GM21526 (cell line): ENCODE measurements at regions not wholly inside any gene's neighbourhood (a gene's known extent, or its start where the extent isn't known, plus 50 kb on each side); places are given as distances from the start of the nearest gene placed in this dataset.
"Not testable (repeated sequence)": the region's sequence is repeated elsewhere in the genome, so short reads cannot be mapped to it uniquely, and the experiment has no call there.

Experiments used
- ATAC-seq: cut with Tn5 transposase; IDR thresholded peaks from one replicate; pipeline ENCODE4 v1.9.1; 2021; ENCODE audit warnings: moderate library complexity; ENCODE audit not compliant: unreplicated experiment, low FRiP score

DNA sequence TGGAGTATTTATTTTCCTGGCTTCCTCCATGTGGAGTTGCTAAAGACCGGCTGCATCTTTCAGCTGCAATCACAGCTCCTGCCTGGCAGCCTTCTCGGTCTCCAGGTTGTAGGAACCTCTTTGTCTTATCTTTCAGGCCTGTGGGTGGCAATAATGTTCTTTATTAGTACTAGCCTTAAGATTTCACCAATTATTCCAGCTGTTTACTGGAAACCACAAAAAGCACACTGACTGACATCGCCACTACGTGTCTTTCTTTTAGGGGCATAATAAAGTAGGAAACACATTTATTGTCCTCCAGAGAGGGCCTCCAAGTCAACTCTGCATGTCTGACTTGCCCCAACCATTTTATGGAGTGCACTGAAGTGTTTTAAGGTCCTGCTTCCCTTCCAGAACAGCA is 1116.5 kb upstream of the TMEM132C start:
- no peak for ATAC-seq

DNA sequence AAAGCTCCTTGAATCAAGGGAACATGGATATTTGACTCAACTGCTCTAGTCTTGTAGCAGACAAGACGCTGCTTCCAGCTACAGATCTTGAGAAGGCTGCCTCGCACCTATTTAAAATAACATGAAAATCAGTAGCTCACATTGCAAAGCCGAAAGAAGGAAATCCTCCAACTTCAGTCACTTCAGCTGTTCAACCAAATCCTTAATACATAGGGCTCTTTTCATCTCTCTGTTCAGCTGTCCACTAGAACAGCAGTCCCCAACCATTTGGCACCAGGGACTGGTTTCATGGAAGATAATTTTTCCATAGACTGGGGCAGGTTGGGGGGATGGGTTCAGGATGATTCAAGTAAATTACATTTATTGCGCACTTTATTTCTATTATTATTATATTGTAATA is 1116.0 kb upstream of the TMEM132C start:
- ATAC-seq: no peak

DNA sequence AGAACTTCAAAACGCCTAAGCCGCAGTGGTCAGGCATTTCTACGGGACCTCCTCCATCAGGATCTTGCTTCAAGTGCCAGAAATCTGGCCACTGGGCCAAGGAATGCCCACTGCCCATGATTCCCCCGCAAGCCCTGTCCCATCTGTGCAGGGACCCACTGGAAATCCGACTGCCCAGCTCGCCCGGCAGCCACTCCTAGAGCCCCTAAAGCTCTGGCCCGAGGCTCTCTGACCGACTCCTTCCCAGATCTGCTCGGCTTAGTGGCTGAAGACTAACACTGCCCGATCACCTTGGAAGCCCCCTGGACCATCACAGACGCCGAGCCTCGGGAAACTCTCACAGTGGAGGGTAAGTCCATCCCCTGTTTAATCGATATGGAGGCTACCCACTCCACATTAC is 1113.0 kb upstream of the TMEM132C start:
- no peak for ATAC-seq

DNA sequence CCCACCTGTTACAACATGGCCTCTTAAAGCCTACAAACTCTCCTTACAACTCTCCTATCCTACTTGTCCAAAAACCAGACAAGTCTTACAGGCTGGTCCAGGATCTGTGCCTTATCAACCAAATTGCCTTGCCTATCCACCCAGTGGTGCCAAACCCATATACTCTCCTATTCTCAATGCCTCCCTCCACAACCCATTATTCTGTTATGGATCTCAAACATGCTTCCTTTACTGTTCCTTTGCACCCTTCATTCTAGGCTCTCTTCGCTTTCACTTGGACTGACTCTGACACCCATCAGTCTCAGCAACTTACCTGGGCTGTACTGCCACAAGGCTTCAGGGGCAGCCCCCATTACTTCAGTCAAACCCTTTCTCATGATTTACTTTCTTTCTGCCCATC is 1112.1 kb upstream of the TMEM132C start:
- ATAC-seq: not testable (repeated sequence)

DNA sequence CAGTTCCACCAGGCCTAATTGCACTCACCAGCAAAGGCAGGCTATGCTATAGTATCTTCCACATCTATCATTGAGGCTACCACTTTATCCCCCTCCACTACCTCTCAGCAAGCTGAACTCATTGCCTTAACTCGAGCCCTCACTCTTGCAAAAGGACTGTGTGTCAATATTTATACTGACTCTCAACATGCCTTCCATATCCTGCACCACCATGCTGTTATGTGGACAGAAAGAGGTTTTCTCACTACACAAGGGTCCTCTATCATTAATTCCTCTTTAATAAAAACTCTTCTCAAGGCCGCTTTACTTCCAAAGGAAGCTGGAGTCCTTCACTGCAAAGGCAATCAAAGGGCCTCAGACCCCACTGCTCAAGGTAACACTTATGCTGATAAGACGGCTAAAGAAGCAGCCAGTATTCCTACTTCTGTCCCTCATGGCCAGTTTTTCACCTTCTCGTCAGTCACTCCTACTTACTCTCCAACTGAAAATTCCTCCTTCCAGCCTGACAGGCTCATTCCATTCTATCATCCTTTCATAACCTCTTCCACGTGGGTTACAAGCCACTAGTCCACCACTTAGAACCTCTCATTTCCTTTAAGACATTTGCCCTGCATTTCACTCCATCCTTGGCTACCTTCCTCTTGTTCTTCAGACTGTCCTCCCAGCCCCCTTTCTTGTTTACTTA is 1110.9 kb upstream of the TMEM132C start:
- ATAC-seq: not testable (repeated sequence)

DNA sequence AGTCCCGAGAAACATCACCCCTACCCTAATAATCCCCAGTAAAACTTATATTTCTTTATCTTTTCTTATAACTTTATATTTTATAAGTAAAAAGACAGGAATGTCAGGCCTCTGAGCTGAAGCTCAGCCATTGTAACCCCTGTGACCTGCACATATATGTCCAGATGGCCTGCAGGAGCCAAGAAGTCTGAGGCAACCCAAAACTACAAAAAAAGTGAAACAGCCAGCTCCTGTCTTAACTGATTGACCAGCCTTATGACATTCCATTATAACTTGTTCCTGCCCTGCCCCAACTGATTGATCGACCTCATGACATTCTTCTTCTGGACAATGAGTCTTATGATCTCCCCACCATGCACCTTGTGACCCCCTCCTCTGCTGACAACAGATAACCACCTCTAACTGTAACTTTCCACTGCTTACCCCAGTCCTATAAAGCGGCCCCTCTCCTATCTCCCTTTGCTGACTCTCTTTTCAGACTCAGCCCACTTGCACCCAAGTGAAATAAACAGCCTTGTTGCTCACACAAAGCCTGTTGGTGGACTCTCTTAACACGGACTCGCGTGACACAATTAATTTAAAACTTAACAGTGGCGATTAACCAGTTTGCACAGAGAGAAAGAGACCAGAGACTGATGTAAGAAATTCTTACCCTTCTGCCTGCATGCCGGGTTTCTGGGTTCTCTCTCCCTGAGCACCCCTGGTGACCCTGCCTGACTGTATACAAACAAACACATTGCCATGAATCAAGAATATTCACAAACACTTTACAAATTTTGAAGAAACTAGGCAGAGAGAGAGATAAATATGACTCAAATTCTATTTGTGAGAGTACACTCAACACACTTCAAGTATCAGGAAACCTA is 1109.2 kb upstream of the TMEM132C start:
- not testable (repeated sequence) for ATAC-seq

DNA sequence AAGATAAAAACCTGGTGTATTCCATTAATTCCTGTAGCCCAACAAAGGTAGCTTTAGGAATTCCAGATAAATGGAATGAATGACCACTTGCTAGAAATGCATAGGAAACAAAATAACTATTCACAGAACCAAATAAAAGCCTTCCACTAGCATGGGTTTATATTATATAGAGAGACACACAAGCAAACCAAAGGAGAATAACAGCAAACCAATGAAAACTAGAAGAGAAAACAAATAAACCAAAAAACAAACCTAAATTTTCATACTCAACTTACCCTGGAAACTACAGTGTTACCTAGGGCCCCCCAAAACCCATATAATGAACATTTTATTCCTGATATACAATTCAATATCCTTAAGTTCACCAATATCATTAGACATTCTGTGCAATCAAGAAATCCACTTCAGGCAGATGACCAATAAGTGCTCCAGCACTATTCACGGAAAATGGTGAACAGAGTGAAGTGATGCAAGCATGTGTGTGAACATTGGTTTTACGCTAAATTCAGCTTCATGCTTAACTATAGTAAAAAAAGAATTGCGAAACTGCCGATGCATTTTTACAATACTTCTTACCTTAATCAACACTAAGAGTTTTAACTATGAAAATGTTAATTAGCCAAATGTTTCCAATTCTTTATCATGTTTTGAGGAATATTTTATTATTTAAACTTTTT is 1108.4 kb upstream of the TMEM132C start:
- ATAC-seq: no peak

DNA sequence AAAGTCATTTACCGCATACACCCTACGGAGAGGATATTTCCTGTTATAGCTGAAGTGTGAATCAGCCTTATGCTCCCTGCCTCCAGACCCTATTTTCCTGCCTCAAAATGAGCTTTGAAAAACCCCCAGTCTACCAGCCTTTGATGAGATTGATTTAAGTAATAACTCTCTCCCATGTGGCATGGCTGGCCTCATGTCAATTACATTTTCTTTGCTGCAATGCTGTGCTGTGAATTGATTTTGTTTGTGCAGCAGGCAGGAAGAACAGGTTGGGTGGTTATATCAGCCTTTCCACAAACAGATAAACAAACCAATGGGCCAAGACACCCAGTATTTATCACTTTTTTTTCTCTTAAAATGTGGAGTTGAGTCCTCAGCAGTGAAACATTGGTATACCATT is 1105.5 kb upstream of the TMEM132C start:
- no peak for ATAC-seq

DNA sequence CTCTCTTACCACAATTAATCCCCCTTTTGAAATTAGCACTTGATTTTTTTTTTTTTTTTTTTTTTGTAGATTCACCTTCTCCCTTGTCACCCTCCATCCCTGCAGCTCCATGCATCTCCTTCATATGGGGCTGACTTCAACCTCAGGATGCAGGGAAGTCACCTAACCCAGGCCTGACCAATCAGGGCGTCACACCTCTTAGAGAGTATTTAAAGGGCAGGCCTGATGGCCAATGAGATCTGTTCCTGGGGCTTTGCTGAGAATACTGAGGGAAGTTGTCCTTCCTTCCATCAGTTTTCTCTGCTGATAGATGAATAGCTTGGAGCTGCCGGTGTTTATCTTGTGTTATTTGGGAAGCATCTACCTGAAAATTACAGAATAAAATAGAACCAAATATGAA is 1104.7 kb upstream of the TMEM132C start:
- no peak for ATAC-seq

DNA sequence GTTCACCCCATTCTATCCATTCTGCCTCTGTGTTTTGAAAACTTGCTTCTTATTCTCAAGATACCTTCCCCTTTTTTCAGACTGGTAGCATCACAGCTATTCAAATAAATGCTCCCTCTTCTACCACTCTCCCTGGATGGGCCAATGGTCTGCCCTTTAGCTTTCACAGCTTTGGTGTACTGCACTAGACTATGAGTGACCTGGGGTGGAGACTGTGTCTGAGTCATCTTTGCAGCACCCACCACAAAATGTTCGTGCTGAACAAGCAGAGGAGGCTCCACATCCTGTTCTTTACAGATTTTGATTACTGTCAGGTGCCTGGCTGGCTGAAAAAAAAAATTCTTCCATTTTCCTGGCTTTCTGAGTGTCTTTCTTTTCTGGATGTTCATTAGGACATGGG is 1104.1 kb upstream of the TMEM132C start:
- peak; percentile 67 for ATAC-seq

DNA sequence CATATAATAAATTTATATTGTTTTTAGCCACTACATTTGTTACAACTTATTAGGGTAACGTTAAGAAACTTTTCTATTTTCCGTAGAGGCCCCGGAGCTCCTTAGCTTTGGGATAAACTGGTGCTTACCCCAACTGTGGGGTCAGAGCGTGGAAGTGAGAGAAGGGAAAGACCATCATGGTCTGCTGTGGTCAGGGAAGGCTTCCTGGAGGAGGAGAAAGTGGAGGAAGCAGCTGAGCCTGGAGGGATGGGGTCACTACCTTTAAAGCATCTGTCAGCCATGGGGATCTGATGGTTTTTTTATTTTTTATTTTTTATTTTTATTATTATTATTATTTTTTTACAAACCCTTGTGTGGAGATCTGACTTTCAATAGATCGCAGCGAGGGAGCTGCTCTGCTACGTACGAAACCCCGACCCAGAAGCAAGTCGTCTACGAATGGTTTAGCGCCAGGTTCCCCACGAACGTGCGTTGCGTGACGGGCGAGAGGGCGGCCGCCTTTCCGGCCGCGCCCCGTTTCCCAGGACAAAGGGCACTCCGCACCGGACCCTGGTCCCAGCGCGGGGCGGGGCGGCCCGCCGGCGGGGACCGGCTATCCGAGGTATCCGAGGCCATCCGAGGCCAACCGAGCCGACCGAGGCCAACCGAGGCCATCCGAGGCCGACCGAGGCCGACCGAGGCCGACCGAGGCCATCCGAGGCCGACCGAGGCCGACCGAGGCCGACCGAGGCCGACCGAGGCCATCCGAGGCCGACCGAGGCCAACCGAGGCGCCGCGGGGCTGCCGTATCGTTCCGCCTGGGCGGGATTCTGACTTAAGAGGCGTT is 1101.2 kb upstream of the TMEM132C start:
- no peak for ATAC-seq

DNA sequence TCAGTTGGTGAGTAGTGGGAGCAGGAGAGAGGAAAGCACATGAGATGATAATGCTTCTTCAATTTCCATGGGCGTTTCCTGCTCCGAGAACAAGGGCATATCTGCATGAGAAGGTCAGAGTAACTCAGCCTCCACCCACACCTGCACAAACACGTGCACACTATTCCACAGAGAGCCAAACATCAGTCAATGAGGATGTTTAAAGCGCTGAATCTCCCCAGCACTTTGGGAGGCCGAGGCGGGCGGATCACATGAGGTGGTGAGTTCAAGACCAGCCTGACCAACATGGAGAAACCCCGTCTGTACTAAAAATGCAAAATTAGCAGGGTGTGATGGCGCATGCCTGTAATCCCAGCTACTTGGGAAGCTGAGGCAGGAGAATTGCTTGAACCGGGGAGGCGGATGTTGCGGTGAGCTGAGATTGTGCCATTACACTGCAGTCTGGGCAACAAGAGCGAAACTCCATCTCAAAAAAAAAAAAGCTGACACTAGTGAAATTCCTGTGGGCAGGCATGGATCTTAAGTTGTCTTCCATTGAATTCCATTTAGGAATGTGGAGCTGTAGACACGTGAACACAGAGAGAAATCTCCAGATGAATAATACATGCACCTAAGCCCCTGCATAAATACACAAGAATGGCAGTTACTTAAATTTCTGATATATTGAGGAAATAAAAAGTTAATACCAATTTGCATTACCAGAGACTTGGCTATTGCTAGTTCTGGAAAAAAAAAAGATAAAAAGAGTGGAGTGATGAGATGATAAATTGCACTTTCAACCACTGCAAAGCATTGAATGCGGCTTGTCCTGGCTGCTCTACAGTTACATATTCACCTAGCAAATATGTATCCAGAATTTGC is 1097.4 kb upstream of the TMEM132C start:
- ATAC-seq: no peak

DNA sequence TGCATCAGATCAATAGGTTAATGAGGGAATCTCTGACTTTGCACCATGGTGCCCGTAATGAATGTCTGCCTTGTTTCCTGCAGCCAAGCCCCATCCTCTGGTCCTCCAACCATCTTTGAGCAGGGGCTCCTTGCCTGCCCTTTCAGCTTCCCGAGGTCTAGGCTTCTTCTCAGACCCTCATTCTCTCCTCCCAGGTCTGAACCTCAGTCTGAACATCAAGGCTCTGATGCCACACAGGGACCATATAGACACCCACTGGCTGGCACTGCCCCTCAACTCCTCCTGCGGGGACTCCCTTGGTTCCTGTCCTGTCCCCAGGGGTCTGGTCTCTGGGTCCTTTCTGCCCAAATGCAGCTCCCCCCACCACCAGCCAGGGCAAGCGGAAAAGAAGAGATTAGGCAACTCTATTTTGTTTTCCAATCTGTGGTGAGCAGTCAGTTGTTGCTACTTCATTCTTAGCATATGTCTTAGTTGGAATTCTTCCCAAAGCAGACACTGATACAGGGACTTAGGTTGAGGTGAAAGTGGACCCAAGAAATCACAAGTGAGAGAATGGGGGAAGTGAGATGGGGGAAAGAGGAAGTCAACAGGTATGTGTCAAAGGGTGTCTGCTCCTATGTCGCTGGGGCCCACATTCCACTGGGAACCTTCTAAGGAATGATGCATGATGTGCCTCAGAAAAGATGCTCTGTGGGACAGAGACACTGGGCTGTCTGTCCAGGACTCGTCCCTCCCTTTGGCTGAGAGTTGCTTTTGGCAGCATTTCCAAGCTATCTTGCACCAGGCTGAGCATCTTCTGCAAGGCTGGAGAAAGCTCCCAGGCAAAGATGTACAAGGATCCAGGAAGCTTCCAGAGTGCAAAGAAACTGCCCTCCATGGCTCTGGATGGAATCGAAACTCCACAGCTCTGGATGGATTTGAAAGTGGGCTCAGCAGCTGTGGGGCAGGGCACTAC is 1096.5 kb upstream of the TMEM132C start:
- ATAC-seq: no peak

DNA sequence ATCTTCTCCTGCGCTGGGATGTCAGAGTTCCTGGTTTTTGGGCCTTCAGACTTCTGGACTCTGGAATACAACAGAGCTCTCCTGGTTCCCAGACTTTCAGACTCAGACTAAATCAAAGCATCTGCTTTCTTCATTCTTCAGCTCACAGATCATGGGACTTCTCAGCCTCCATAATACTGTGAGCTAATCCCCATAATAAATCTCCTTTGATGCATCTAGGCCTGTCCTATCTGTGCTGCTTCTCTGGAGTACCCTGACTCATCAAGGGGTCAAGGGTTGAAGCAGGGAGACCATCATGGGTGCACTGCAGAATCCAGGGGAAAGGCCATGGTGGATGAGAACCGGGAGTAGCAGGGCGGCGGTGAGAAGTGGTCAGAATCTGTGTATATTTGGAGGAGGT is 1094.1 kb upstream of the TMEM132C start:
- no peak for ATAC-seq

DNA sequence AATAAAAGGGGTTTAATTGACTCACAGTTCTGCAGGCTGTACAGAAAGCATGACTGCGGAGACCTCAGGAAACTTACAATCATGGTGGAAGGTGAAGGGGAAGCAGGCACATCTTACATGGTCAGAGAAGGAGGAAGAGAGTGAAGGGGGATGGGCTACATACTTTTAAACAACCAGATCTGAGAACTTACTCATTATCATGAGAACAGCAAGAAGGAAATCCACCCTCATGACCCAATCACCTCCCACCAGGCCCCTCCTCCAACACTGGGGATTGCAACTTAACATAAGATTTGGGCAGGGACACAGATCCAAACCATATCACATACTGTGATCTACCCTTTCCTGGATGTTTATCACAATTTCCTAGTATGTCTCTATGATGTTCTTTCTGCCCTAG is 1093.0 kb upstream of the TMEM132C start:
- ATAC-seq: not testable (repeated sequence)

DNA sequence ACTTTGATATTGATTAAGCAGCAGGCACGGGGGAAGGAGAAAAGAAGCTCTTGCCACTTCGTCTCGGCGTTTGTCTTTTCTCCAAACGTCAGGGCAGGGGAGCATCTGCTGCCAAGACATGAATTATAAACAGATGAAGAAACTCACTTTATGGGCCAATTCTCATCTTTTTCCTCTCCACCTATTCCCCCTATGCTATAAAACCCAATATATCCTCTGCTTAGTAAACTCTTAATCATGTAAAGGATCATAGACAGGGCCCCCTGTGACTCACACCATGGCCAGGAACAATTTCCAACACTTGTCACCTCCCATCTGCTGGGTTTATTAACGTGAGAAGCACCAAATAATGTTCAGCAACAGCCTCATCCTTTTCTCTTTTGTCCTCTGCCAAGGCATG is 1092.1 kb upstream of the TMEM132C start:
- no peak for ATAC-seq

DNA sequence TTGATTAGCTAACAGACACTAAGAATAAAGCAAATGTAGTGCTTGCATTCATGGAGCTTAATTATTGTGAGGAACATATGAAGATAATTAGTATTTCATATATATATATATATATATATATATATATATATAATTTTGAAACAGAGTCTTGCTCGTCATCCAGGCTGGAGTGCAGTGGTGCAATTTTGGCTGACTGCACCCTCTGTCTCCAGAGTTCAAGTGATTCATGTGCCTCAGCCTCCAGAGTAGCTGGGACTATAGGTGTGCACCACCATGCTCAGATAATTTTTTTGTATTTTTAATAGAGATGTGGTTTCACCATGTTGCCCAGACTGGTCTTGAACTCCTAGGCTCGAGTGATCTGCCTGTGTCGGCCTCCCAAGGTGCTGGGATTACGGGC is 1091.6 kb upstream of the TMEM132C start:
- no peak for ATAC-seq

DNA sequence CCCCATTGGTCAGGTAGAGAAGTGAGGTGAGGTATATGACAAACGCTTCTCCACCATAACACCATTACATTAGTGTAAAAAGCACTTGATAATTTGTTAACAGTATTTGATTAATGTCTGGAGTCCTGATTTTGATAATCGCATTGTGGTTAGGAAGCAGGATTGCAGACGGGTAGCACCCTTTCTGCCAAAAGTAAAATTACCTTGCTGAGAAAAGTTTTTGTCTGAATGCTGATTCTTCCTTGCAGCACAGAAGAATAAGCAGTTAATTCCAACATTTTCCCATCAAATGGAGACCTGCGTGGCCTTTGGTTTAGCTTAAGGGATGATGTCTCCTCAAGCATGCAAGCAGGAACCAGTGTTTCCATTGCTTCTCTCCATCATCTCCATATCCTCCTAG is 1090.2 kb upstream of the TMEM132C start:
- ATAC-seq: no peak

DNA sequence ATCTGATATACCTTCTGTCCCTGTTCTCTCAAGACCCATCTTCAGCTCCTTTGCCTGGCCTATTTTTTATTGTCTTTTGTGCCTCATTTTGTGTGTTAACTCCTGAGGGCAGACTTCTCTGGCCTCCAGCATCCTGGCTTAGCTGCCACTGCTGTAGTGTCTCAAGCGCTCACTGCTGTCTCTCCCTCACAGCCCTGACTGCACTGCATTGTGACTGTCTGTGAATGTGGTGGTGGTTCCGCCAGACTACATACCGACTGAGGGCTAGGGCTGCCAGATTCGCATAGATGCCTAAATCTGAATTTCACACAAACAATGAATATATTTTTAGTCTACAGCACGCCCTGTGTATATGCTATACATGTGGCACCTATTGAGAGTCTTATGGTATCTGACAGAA is 1088.9 kb upstream of the TMEM132C start:
- no peak for ATAC-seq
